K562 (cell line): ENCODE measurements at regions not wholly inside any gene's neighbourhood (a gene's known extent, or its start where the extent isn't known, plus 50 kb on each side); places are given as distances from the start of the nearest gene placed in this dataset.

Experiments used
- ATAC-seq: fragments of 200-7000 bp; cut with Tn5 transposase; 3 replicates; pipeline ENCODE4 v1.9.1; 2020; ENCODE audit warnings: moderate library complexity
- BruUV-seq: library from RNA; stranded (reverse); fragments of 400-500 nt; replicated peaks from 2 replicates; lab custom pipeline; 2021; lab: Mats Ljungman, UMichigan
- CTCF ChIA-PET: fragments of 300-600 bp; formaldehyde crosslinking; extraction: SDS; loops from one replicate; lab custom pipeline; 2021; ENCODE audit warnings: low intra/inter-chr PET ratio; lab: Yijun Ruan, JAX
- POLR2A ChIA-PET: fragments of 300-600, 350-650 bp; sonication (Branson Sonifier 250); formaldehyde crosslinking; extraction: SDS; loops from one replicate; lab custom pipeline; 2021; ENCODE audit warnings: antibody characterized with exemption, inconsistent platforms; lab: Yijun Ruan, JAX
- DNase-seq, 4 experiments: peaks; one replicate each; pipeline versions ENCODE4 v3.0.0 to v3.0.0-alpha.2; 2011 to 2018; ENCODE audit warnings: low spot score in 3 of 4, mixed read lengths in 3 of 4; ENCODE audit errors: extremely low read depth in 1 of 4
- FAIRE-seq: peaks from 2 replicates; lab custom pipeline; 2011; peaks lifted over from hg19 to GRCh38; lab: Jason Lieb, UNC
- H2AFZ ChIP-seq: 2 replicates; pipeline ENCODE4 v1.6.0; 2011; ENCODE audit warnings: low read depth, low read length, control low read depth, inconsistent platforms
- H3K27ac ChIP-seq: fragments of 200-600 bp; 3 replicates; pipeline ENCODE4 v1.8.0; 2011; ENCODE audit warnings: low read depth, mild to moderate bottlenecking, control low read depth, inconsistent platforms, low read length, moderate library complexity, mixed read lengths; ENCODE audit errors: extremely low read depth
- H3K27me3 ChIP-seq, 2 experiments: fragments of 300-600 bp in 1 of 2; 2 replicates in 1 of 2; 3 replicates in 1 of 2; pipeline versions ENCODE4 v1.6.0 to v1.8.0; 2011; ENCODE audit warnings: inconsistent platforms in 2 of 2, low read length in 2 of 2, mild to moderate bottlenecking in 1 of 2, mixed read lengths in 1 of 2, moderate library complexity in 1 of 2; ENCODE audit not compliant: control insufficient read depth in 2 of 2, insufficient read depth in 2 of 2
- H3K36me3 ChIP-seq: fragments of 300-600 bp; 3 replicates; pipeline ENCODE4 v1.8.0; 2011; ENCODE audit warnings: mild to moderate bottlenecking, low read length, inconsistent platforms; ENCODE audit not compliant: control insufficient read depth, insufficient read depth
- H3K4me1 ChIP-seq, 2 experiments: fragments of 200-600 bp in 1 of 2; replicated peaks in 1 of 2; 2 replicates in 1 of 2; 3 replicates in 1 of 2; pipeline versions ENCODE4 v1.5.1 to v1.8.0; 2011; ENCODE audit warnings: inconsistent platforms in 2 of 2, low read length in 2 of 2, mild to moderate bottlenecking in 1 of 2, mixed read lengths in 1 of 2, moderate library complexity in 1 of 2; ENCODE audit not compliant: control insufficient read depth in 2 of 2, insufficient read depth in 2 of 2
- H3K4me2 ChIP-seq: 2 replicates; pipeline ENCODE4 v1.6.1; 2011; ENCODE audit warnings: low read length, control low read depth, inconsistent platforms, mixed read lengths; ENCODE audit not compliant: insufficient read depth
- H3K4me3 ChIP-seq: fragments of 200-600 bp; sonication (generic), shearing (Covaris generic); 2 replicates; pipeline ENCODE4 v1.5.1; 2016; ENCODE audit warnings: control low read depth, inconsistent platforms
- H3K79me2 ChIP-seq: fragments of 200-600 bp; 3 replicates; pipeline ENCODE4 v1.8.0; 2011; ENCODE audit warnings: low read length, inconsistent platforms; ENCODE audit not compliant: control insufficient read depth, insufficient read depth
- H3K9ac ChIP-seq, 2 experiments: 2 replicates each; pipeline versions ENCODE4 v1.6.0 to v1.6.1; 2011; ENCODE audit warnings: low read depth in 2 of 2, low read length in 2 of 2, control low read depth in 1 of 2, inconsistent platforms in 1 of 2, mild to moderate bottlenecking in 1 of 2, mixed read lengths in 1 of 2; ENCODE audit not compliant: insufficient read depth in 1 of 2
- H3K9me1 ChIP-seq: one replicate; pipeline ENCODE4 v1.6.0; 2011; ENCODE audit warnings: inconsistent platforms, mild to moderate bottlenecking, low read length, moderate library complexity; ENCODE audit not compliant: control insufficient read depth, insufficient read depth
- H3K9me3 ChIP-seq: replicated peaks from 2 replicates; pipeline ENCODE4 v1.5.1; 2011; ENCODE audit warnings: low read depth, low read length, inconsistent platforms; ENCODE audit not compliant: control insufficient read depth, insufficient read depth
- H4K20me1 ChIP-seq: replicated peaks from 2 replicates; pipeline ENCODE4 v1.6.1; 2011; ENCODE audit warnings: low read length, inconsistent platforms, mixed read lengths; ENCODE audit not compliant: control insufficient read depth, insufficient read depth
- ATF6 ChIP-seq: sonication (generic); formaldehyde crosslinking; IDR thresholded peaks from 2 replicates; pipeline ENCODE4 v1.4.0; 2020; ENCODE audit warnings: mild to moderate bottlenecking, missing genetic modification reagents
- HMG20B ChIP-seq: fragments of 250-450 bp; sonication (Bioruptor Pico); IDR thresholded peaks from 2 replicates; pipeline ENCODE4 v1.5.0; 2021; ENCODE audit warnings: mild to moderate bottlenecking
- ILK ChIP-seq: fragments of 450-650 bp; IDR thresholded peaks from 2 replicates; pipeline ENCODE4 v1.6.1; 2016; ENCODE audit warnings: missing genetic modification characterization, low read depth, mild to moderate bottlenecking, missing compliant biosample characterization, moderate library complexity, borderline replicate concordance
- KDM1A ChIP-seq, 2 experiments: fragments of 450-650 bp; IDR thresholded peaks; 2 replicates each; pipeline ENCODE4 v1.6.1; 2016; ENCODE audit warnings: mild to moderate bottlenecking in 2 of 2
- KLF13 ChIP-seq: fragments of 450-650 bp; IDR thresholded peaks from 2 replicates; pipeline ENCODE4 v1.6.1; 2016; ENCODE audit warnings: missing genetic modification characterization, low read depth, mild to moderate bottlenecking, missing compliant biosample characterization, moderate library complexity, borderline replicate concordance
- MTA2 ChIP-seq: fragments of 450-650 bp; IDR thresholded peaks from 2 replicates; pipeline ENCODE4 v1.6.1; 2016; ENCODE audit warnings: low read depth
- MYC ChIP-seq, 2 experiments: fragments of 250-450 bp in 1 of 2; sonication (Bioruptor Pico) in 1 of 2; IDR thresholded peaks; 2 replicates each; pipeline versions ENCODE4 v1.5.1 to v1.6.1; 2012 to 2021; ENCODE audit warnings: low read depth in 2 of 2, borderline replicate concordance in 1 of 2, improper control_type of control experiment in 1 of 2, low read length in 1 of 2, mild to moderate bottlenecking in 1 of 2, moderate library complexity in 1 of 2
- NCOR1 ChIP-seq: fragments of 450-650 bp; IDR thresholded peaks from 2 replicates; pipeline ENCODE4 v1.6.1; 2016; ENCODE audit warnings: mild to moderate bottlenecking, moderate library complexity
- RBM34 ChIP-seq: fragments of 200-400 bp; formaldehyde crosslinking; IDR thresholded peaks from 2 replicates; pipeline ENCODE4 v1.6.1; 2018; ENCODE audit warnings: low read length, borderline replicate concordance; ENCODE audit not compliant: insufficient read depth
- RUNX1 ChIP-seq: sonication (generic); IDR thresholded peaks from 2 replicates; pipeline ENCODE4 v1.6.1; 2016; ENCODE audit warnings: antibody characterized with exemption, low read depth
- in situ Hi-C: fragments of 300-500 bp; cut with MboI; formaldehyde crosslinking; loops from 4 replicates; pipeline ENCODE4 v1.15.0; 2018; ENCODE audit warnings: inconsistent platforms, mixed read lengths
- intact Hi-C: fragments of 100-400 bp; cut with micrococcal nuclease; formaldehyde crosslinking; loops from 2 replicates; pipeline ENCODE4 v1.14.2; 2022
- TF ChIP-seq, protein P1 (sequence below): sonication (generic); formaldehyde crosslinking; IDR thresholded peaks from 2 replicates; pipeline ENCODE4 v1.8.0; 2022; ENCODE audit warnings: mild to moderate bottlenecking, missing genetic modification reagents, borderline replicate concordance
- TF ChIP-seq, protein P2 (sequence below): fragments of 250-450 bp; sonication (Bioruptor Pico); IDR thresholded peaks from 2 replicates; pipeline ENCODE4 v1.8.0; 2021; ENCODE audit warnings: mild to moderate bottlenecking, moderate library complexity
- TF ChIP-seq, protein P3 (sequence below): fragments of 450-650 bp; formaldehyde crosslinking; IDR thresholded peaks from 2 replicates; pipeline ENCODE4 v1.4.0; 2020; ENCODE audit warnings: mild to moderate bottlenecking, moderate library complexity

- TF ChIP-seq NCOR1 (no peak), ILK (tag) (no peak), ATF6 (CRISPR knock-in tag) (no peak)
- TF ChIP-seq, protein P1, sequence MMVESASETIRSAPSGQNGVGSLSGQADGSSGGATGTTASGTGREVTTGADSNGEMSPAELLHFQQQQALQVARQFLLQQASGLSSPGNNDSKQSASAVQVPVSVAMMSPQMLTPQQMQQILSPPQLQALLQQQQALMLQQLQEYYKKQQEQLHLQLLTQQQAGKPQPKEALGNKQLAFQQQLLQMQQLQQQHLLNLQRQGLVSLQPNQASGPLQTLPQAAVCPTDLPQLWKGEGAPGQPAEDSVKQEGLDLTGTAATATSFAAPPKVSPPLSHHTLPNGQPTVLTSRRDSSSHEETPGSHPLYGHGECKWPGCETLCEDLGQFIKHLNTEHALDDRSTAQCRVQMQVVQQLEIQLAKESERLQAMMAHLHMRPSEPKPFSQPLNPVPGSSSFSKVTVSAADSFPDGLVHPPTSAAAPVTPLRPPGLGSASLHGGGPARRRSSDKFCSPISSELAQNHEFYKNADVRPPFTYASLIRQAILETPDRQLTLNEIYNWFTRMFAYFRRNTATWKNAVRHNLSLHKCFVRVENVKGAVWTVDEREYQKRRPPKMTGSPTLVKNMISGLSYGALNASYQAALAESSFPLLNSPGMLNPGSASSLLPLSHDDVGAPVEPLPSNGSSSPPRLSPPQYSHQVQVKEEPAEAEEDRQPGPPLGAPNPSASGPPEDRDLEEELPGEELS (CRISPR knock-in tag) = no peak
- TF ChIP-seq, all 486 proteins: peak for 0
Measured at GRCh38 chr20:11083841-11084240, 410.0 kb upstream of the JAG1 start (continued).

GRCh38 chr20:11084508-11084907 is 410.7 kb upstream of the JAG1 start:
- H3K4me3 ChIP-seq = no peak overlapping the region
- ATAC-seq (no peak), DNase-seq (no peak), FAIRE-seq (no peak)
- H4K20me1 ChIP-seq = no peaks in the 10 kb centered on the region
- no peaks in the 10 kb centered on the region for H3K27me3 ChIP-seq
- POLR2A ChIA-PET = no interaction called here
- no peak overlapping the region for H3K27ac ChIP-seq
- no peaks in the 10 kb centered on the region for H3K9me3 ChIP-seq
- in situ Hi-C loops = no loop called here
- no TSS peak for BruUV-seq
- H3K9ac ChIP-seq = no peak overlapping the region
- no peaks in the 10 kb centered on the region for H3K9me1 ChIP-seq
- H3K4me2 ChIP-seq = no peak overlapping the region
- no peaks in the 10 kb centered on the region for H3K36me3 ChIP-seq
- no peaks in the 10 kb centered on the region for H3K4me1 ChIP-seq
- no peak overlapping the region for H2AFZ ChIP-seq
- intact Hi-C loops = no loop called here
- CTCF ChIA-PET = no interaction called here
- no peaks in the 10 kb centered on the region for H3K79me2 ChIP-seq
- TF ChIP-seq HMG20B (CRISPR knock-in tag) = no peak
- TF ChIP-seq, protein P2, sequence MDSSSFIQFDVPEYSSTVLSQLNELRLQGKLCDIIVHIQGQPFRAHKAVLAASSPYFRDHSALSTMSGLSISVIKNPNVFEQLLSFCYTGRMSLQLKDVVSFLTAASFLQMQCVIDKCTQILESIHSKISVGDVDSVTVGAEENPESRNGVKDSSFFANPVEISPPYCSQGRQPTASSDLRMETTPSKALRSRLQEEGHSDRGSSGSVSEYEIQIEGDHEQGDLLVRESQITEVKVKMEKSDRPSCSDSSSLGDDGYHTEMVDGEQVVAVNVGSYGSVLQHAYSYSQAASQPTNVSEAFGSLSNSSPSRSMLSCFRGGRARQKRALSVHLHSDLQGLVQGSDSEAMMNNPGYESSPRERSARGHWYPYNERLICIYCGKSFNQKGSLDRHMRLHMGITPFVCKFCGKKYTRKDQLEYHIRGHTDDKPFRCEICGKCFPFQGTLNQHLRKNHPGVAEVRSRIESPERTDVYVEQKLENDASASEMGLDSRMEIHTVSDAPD = no peak
- no peak for TF ChIP-seq RUNX1
- no peak for TF ChIP-seq MTA2
- TF ChIP-seq MYC (IDR thresholded peaks at IDR 0.05; ENCODE audit: low read depth, low read length) = no peak
- no peak for TF ChIP-seq MYC (CRISPR knock-in tag; IDR thresholded peaks at IDR 0.05; ENCODE audit: borderline replicate concordance, low read depth)
- TF ChIP-seq, protein P3, sequence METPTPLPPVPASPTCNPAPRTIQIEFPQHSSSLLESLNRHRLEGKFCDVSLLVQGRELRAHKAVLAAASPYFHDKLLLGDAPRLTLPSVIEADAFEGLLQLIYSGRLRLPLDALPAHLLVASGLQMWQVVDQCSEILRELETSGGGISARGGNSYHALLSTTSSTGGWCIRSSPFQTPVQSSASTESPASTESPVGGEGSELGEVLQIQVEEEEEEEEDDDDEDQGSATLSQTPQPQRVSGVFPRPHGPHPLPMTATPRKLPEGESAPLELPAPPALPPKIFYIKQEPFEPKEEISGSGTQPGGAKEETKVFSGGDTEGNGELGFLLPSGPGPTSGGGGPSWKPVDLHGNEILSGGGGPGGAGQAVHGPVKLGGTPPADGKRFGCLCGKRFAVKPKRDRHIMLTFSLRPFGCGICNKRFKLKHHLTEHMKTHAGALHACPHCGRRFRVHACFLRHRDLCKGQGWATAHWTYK = no peak
- no peak for TF ChIP-seq KLF13
- TF ChIP-seq KDM1A (IDR thresholded peaks at IDR 0.05) = no peak
- TF ChIP-seq RBM34 = no peak
